ENCODE measurements at regions not wholly inside any gene's neighbourhood (a gene's known extent, or its start where the extent isn't known, plus 50 kb on each side); places are given as distances from the start of the nearest gene placed in this dataset.

GRCh38 chr18:56115071-56116015 is 523.0 kb downstream of the TXNL1 start:
- ChIA-PET CTCF (no interaction called here), POLR2A (no interaction called here)
- Histone ChIP-seq H3K4me3 (ENCODE audit: low read depth, low read length) (no peak overlapping the region), H3K36me3 (ENCODE audit: control insufficient read depth, insufficient read depth, low read length) (no peaks in the 10 kb centered on the region), H3K27me3 (replicated peaks; ENCODE audit: control insufficient read depth, insufficient read depth, low read length) (no peaks in the 10 kb centered on the region), H3K9me3 (no peaks in the 10 kb centered on the region), H3K4me1 (no peaks in the 10 kb centered on the region)
- peaks cover 9% of the 10 kb centered on the region for H3K27me3 Mint-ChIP-seq (ENCODE audit: insufficient read depth, unreplicated experiment)
- H3K27ac Mint-ChIP-seq (ENCODE audit: unreplicated experiment): no peak overlapping the region
- no peak for DNase-seq
- H3K36me3 Mint-ChIP-seq (ENCODE audit: insufficient read depth, unreplicated experiment): no peaks in the 10 kb centered on the region
- no TSS peak for BruUV-seq (replicated peaks)
- no peaks in the 10 kb centered on the region for H3K9me3 Mint-ChIP-seq (ENCODE audit: unreplicated experiment)
- intact Hi-C loops (cut with micrococcal nuclease; ENCODE audit: unreplicated experiment): no loop called here
- TF ChIP-seq, protein P1, sequence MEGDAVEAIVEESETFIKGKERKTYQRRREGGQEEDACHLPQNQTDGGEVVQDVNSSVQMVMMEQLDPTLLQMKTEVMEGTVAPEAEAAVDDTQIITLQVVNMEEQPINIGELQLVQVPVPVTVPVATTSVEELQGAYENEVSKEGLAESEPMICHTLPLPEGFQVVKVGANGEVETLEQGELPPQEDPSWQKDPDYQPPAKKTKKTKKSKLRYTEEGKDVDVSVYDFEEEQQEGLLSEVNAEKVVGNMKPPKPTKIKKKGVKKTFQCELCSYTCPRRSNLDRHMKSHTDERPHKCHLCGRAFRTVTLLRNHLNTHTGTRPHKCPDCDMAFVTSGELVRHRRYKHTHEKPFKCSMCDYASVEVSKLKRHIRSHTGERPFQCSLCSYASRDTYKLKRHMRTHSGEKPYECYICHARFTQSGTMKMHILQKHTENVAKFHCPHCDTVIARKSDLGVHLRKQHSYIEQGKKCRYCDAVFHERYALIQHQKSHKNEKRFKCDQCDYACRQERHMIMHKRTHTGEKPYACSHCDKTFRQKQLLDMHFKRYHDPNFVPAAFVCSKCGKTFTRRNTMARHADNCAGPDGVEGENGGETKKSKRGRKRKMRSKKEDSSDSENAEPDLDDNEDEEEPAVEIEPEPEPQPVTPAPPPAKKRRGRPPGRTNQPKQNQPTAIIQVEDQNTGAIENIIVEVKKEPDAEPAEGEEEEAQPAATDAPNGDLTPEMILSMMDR (IDR thresholded peaks at IDR 0.05; ENCODE audit: insufficient read depth in 1 of 2, low read depth in 1 of 2, low read length in 1 of 2, severe bottlenecking in 1 of 2, unreplicated experiment in 1 of 2): no peak
- no peaks in the 10 kb centered on the region for H3K4me1 Mint-ChIP-seq (ENCODE audit: low read depth, unreplicated experiment)
- H3K4me3 Mint-ChIP-seq (ENCODE audit: unreplicated experiment): no peak overlapping the region

DNA sequence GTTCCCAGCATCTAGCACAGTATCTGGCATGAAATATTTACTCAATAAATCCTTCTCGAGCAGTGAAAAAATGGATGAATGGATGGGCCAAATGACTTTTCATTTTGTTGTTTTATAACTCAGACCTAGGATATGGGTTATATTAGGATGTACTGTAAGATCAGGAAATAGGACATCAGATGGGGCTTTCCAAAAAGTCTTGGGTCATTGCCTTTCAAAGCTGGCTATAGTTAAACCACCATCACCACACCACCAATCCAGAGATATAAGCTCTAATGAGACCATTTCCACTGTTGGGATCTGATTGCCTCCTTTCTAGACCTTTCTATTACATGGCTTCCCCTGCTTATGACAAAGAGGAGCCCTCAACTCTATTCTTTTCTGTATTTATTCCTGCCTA is 525.0 kb upstream of the TCF4 start:
- intact Hi-C loops (cut with micrococcal nuclease; ENCODE audit: unreplicated experiment): no loop called here
- CTCF ChIA-PET: no interaction called here
- no peaks in the 10 kb centered on the region for H3K4me1 ChIP-seq
- no peak for DNase-seq
- peaks cover 13% of the 10 kb centered on the region for H3K27me3 Mint-ChIP-seq (ENCODE audit: insufficient read depth, unreplicated experiment)
- no peak overlapping the region for H3K27ac Mint-ChIP-seq (ENCODE audit: unreplicated experiment)
- no peak overlapping the region for H3K4me3 ChIP-seq (ENCODE audit: low read depth, low read length)
- H3K4me3 Mint-ChIP-seq (ENCODE audit: unreplicated experiment): no peak overlapping the region
- no TSS peak for BruUV-seq (replicated peaks)
- H3K36me3 ChIP-seq (ENCODE audit: control insufficient read depth, insufficient read depth, low read length): no peaks in the 10 kb centered on the region
- H3K27me3 ChIP-seq (replicated peaks; ENCODE audit: control insufficient read depth, insufficient read depth, low read length): no peaks in the 10 kb centered on the region
- no peaks in the 10 kb centered on the region for H3K9me3 Mint-ChIP-seq (ENCODE audit: unreplicated experiment)
- TF ChIP-seq, protein P1 (IDR thresholded peaks at IDR 0.05; ENCODE audit: insufficient read depth in 1 of 2, low read depth in 1 of 2, low read length in 1 of 2, severe bottlenecking in 1 of 2, unreplicated experiment in 1 of 2): no peak
- no peaks in the 10 kb centered on the region for H3K36me3 Mint-ChIP-seq (ENCODE audit: insufficient read depth, unreplicated experiment)
- H3K9me3 ChIP-seq: no peaks in the 10 kb centered on the region
- H3K4me1 Mint-ChIP-seq (ENCODE audit: low read depth, unreplicated experiment): peaks cover 7% of the 10 kb centered on the region
- POLR2A ChIA-PET: no interaction called here

DNA sequence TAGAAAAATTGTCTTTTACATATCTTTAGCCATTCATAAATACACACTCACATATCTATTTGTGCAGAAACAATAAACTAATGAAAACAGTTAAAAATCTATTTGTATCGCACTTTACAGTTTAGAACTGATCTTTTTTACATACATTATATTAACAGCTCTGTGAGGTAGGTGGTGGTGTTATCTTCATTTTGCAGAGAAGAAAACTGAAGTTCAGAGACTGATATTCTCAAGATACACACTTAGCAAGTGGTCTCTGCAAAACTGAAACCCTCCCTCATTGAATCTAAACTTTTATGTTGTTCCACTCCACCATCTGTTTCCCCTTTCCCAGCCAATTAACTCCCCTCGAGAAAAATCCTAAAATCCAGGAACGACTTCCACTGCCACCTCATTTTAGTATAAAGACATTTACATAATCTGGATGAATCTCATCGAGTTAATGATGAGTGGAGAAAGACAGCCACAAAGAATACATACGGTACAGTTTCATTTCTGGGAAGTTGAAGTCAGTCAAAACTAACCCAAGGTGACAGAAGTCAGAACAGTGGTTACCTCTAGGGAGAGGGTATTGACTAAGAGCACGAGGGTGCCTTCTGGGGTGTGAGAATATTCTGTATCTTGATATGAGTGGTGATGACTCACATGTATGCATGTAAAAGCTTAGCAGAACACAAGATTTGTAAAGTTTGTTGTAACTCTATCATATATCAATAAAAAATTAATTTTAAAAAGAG is 524.2 kb upstream of the TCF4 start:
- Mint-ChIP-seq H3K27me3 (ENCODE audit: insufficient read depth, unreplicated experiment) (peaks cover 13% of the 10 kb centered on the region), H3K27ac (ENCODE audit: unreplicated experiment) (no peak overlapping the region), H3K9me3 (ENCODE audit: unreplicated experiment) (no peaks in the 10 kb centered on the region), H3K36me3 (ENCODE audit: insufficient read depth, unreplicated experiment) (no peaks in the 10 kb centered on the region), H3K4me1 (ENCODE audit: low read depth, unreplicated experiment) (peaks cover 7% of the 10 kb centered on the region), H3K4me3 (ENCODE audit: unreplicated experiment) (no peak overlapping the region)
- DNase-seq: no peak
- ChIA-PET POLR2A (no interaction called here), CTCF (no interaction called here)
- Histone ChIP-seq H3K27me3 (replicated peaks; ENCODE audit: control insufficient read depth, insufficient read depth, low read length) (no peaks in the 10 kb centered on the region), H3K9me3 (no peaks in the 10 kb centered on the region), H3K36me3 (ENCODE audit: control insufficient read depth, insufficient read depth, low read length) (no peaks in the 10 kb centered on the region), H3K4me1 (no peaks in the 10 kb centered on the region), H3K4me3 (ENCODE audit: low read depth, low read length) (no peak overlapping the region)
- no TSS peak for BruUV-seq (replicated peaks)
- intact Hi-C loops (cut with micrococcal nuclease; ENCODE audit: unreplicated experiment): no loop called here
- TF ChIP-seq, protein P1 (IDR thresholded peaks at IDR 0.05; ENCODE audit: insufficient read depth in 1 of 2, low read depth in 1 of 2, low read length in 1 of 2, severe bottlenecking in 1 of 2, unreplicated experiment in 1 of 2): no peak

Data from Caco-2 (cell line).